ENCODE measurements at regions not wholly inside any gene's neighbourhood (a gene's known extent, or its start where the extent isn't known, plus 50 kb on each side); places are given as distances from the start of the nearest gene placed in this dataset.

DNA sequence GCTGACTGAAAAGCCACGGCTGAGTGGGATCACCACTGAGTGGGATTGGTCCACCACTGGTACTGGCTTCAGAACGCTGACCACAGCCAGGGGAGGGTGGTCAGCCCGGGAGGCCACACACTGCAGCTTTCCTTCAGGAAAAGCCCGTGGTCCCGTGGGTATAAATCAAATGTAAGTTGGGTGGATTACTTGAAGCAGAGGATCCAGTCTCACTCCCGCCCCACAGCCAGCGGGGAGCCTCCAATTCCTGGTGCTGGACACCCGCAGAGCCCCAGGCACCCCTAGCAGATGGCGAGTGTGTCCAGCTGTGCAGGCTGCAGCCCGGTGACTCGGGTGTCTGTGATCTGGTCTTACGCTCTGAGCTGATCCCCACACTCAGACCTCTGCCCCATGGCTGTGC is 231.1 kb upstream of the ZNF32 start:
- Histone ChIP-seq H3K27ac (ENCODE audit: low read depth, low read length) (no peak overlapping the region), H3K36me3 (ENCODE audit: control insufficient read depth in 1 of 2, insufficient read depth in 2 of 2, low read length in 2 of 2) (no peaks in the 10 kb centered on the region), H3K4me1 (ENCODE audit: control insufficient read depth in 1 of 2, insufficient read depth in 2 of 2, low read length in 2 of 2) (no peaks in the 10 kb centered on the region), H3K4me3 (ENCODE audit: low read depth in 1 of 2, low read length in 2 of 2) (no peak overlapping the region), H3K9me3 (ENCODE audit: control insufficient read depth in 1 of 2, low read length in 2 of 2) (no peaks in the 10 kb centered on the region), H3K27me3 (ENCODE audit: control insufficient read depth in 1 of 2, insufficient read depth in 2 of 2, low read length in 2 of 2) (no peaks in the 10 kb centered on the region), H3K9ac (ENCODE audit: low read depth in 1 of 2, low read length in 2 of 2) (no peak overlapping the region)

DNA sequence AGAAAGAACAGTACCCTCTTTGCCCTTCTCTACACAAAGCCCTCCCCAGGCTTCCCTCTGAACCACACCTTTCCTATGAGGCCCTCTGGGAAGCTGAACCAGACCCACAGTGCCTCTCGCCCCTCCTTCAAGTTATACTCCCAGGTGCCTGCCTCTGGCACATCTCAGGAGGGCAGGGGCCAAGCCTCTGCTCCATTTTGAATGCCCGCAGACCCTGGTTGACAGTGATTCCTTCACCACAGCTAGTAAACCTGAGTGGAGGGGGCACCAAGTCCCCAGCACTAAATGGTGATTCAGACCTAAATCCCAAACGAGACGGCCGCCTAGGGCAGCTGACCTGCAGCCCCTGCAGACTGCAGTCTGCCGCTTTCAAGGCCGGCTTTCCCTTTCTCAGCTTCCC is 230.5 kb upstream of the ZNF32 start:
- Histone ChIP-seq H3K9me3 (ENCODE audit: control insufficient read depth in 1 of 2, low read length in 2 of 2) (no peaks in the 10 kb centered on the region), H3K36me3 (ENCODE audit: control insufficient read depth in 1 of 2, insufficient read depth in 2 of 2, low read length in 2 of 2) (no peaks in the 10 kb centered on the region), H3K4me3 (ENCODE audit: low read depth in 1 of 2, low read length in 2 of 2) (no peak overlapping the region), H3K27me3 (ENCODE audit: control insufficient read depth in 1 of 2, insufficient read depth in 2 of 2, low read length in 2 of 2) (no peaks in the 10 kb centered on the region), H3K4me1 (ENCODE audit: control insufficient read depth in 1 of 2, insufficient read depth in 2 of 2, low read length in 2 of 2) (no peaks in the 10 kb centered on the region), H3K27ac (ENCODE audit: low read depth, low read length) (no peak overlapping the region), H3K9ac (ENCODE audit: low read depth in 1 of 2, low read length in 2 of 2) (no peak overlapping the region)

DNA sequence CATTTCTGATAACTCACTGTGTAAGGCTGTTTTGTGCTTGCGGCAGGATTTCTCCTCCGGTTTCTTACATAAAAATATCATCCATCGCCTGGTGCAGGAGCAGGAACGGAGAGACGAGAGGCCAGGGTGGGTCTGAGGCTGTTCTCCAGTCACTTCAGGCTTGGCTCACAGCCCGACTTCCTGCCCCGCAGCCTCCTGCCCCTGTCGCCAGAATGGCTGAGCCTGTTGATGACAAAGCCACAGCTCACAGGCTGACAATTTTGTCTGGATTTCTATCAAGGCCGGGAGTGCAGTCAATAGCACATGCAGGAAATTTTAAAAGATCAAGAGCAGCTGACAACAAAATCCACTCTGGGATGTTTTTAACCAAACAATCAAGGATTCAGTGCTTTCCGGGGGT is 229.7 kb upstream of the ZNF32 start:
- H3K36me3 ChIP-seq (ENCODE audit: control insufficient read depth in 1 of 2, insufficient read depth in 2 of 2, low read length in 2 of 2): no peaks in the 10 kb centered on the region
- no peaks in the 10 kb centered on the region for H3K4me1 ChIP-seq (ENCODE audit: control insufficient read depth in 1 of 2, insufficient read depth in 2 of 2, low read length in 2 of 2)
- H3K9me3 ChIP-seq (ENCODE audit: control insufficient read depth in 1 of 2, low read length in 2 of 2): no peaks in the 10 kb centered on the region
- no peak overlapping the region for H3K9ac ChIP-seq (ENCODE audit: low read depth in 1 of 2, low read length in 2 of 2)
- no peak overlapping the region for H3K4me3 ChIP-seq (ENCODE audit: low read depth in 1 of 2, low read length in 2 of 2)
- no peak overlapping the region for H3K27ac ChIP-seq (ENCODE audit: low read depth, low read length)
- H3K27me3 ChIP-seq (ENCODE audit: control insufficient read depth in 1 of 2, insufficient read depth in 2 of 2, low read length in 2 of 2): no peaks in the 10 kb centered on the region

DNA sequence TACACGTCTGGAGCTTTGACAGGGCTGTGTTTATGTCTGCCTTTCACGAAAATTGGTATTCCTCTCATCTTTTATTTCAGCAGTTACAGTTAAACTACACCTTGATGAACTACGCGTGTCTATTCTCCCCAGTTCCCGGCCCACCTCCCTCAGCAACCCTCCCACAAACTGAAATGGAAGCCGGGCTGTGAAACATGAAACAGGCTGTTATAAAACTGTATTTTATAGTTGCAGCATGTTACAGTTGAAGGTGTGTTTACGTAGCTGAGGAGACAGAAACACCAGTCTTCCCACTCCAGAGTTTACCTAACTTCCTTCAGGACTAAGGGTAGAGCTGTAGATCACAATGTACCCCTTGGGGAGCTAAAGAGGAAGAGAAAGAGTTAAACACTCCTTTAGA is 228.3 kb upstream of the ZNF32 start:
- no peaks in the 10 kb centered on the region for H3K9me3 ChIP-seq (ENCODE audit: control insufficient read depth in 1 of 2, low read length in 2 of 2)
- H3K36me3 ChIP-seq (ENCODE audit: control insufficient read depth in 1 of 2, insufficient read depth in 2 of 2, low read length in 2 of 2): no peaks in the 10 kb centered on the region
- H3K4me1 ChIP-seq (ENCODE audit: control insufficient read depth in 1 of 2, insufficient read depth in 2 of 2, low read length in 2 of 2): no peaks in the 10 kb centered on the region
- H3K27me3 ChIP-seq (ENCODE audit: control insufficient read depth in 1 of 2, insufficient read depth in 2 of 2, low read length in 2 of 2): no peaks in the 10 kb centered on the region
- H3K9ac ChIP-seq (ENCODE audit: low read depth in 1 of 2, low read length in 2 of 2): no peak overlapping the region
- no peak overlapping the region for H3K27ac ChIP-seq (ENCODE audit: low read depth, low read length)
- no peak overlapping the region for H3K4me3 ChIP-seq (ENCODE audit: low read depth in 1 of 2, low read length in 2 of 2)

DNA sequence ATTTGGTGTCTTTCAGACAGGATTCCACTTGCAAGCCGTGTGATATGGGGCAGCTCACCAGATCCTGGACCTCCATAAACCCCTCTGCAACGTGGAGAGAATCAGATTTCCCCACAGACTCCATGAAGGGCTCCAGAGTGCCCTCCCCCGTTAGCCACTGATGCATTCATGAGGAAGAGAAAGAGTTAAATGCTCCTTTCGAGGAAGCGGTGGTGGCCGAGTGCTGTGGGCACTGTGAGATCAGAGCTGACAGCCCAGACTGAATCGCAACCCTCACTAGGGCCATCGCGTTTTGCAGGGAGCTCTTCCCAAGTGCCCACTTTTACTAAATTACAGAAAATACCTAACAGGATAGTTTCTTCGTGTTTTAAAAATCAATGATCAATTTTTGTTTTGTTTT is 226.3 kb upstream of the ZNF32 start:
- Histone ChIP-seq H3K4me1 (ENCODE audit: control insufficient read depth in 1 of 2, insufficient read depth in 2 of 2, low read length in 2 of 2) (no peaks in the 10 kb centered on the region), H3K9me3 (ENCODE audit: control insufficient read depth in 1 of 2, low read length in 2 of 2) (no peaks in the 10 kb centered on the region), H3K27ac (ENCODE audit: low read depth, low read length) (no peak overlapping the region), H3K9ac (ENCODE audit: low read depth in 1 of 2, low read length in 2 of 2) (no peak overlapping the region), H3K4me3 (ENCODE audit: low read depth in 1 of 2, low read length in 2 of 2) (no peak overlapping the region), H3K27me3 (ENCODE audit: control insufficient read depth in 1 of 2, insufficient read depth in 2 of 2, low read length in 2 of 2) (no peaks in the 10 kb centered on the region), H3K36me3 (ENCODE audit: control insufficient read depth in 1 of 2, insufficient read depth in 2 of 2, low read length in 2 of 2) (no peaks in the 10 kb centered on the region)

DNA sequence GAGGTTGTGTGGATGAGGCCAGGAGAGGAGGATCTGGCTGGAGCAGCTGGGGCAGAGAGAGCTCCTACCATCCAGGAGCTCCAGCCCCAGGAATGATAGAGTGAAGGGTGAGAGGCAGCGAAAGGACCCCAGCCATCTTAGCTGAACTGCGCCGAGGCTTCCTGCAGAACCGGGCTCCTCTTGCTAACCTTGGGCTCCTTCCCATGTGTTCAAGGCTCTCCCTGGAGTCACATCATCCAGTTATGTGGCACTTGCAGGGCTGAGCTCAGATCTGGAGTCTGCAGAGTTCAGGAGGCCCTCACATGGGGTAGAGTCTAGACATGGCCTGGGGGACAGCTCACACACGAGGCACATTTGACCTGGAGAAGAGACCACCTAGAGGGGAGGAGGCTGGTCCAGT is 225.0 kb upstream of the ZNF32 start:
- Histone ChIP-seq H3K36me3 (ENCODE audit: control insufficient read depth in 1 of 2, insufficient read depth in 2 of 2, low read length in 2 of 2) (no peaks in the 10 kb centered on the region), H3K9me3 (ENCODE audit: control insufficient read depth in 1 of 2, low read length in 2 of 2) (no peaks in the 10 kb centered on the region), H3K4me1 (ENCODE audit: control insufficient read depth in 1 of 2, insufficient read depth in 2 of 2, low read length in 2 of 2) (no peaks in the 10 kb centered on the region), H3K27ac (ENCODE audit: low read depth, low read length) (no peak overlapping the region), H3K4me3 (ENCODE audit: low read depth in 1 of 2, low read length in 2 of 2) (no peak overlapping the region), H3K9ac (ENCODE audit: low read depth in 1 of 2, low read length in 2 of 2) (no peak overlapping the region), H3K27me3 (ENCODE audit: control insufficient read depth in 1 of 2, insufficient read depth in 2 of 2, low read length in 2 of 2) (no peaks in the 10 kb centered on the region)

DNA sequence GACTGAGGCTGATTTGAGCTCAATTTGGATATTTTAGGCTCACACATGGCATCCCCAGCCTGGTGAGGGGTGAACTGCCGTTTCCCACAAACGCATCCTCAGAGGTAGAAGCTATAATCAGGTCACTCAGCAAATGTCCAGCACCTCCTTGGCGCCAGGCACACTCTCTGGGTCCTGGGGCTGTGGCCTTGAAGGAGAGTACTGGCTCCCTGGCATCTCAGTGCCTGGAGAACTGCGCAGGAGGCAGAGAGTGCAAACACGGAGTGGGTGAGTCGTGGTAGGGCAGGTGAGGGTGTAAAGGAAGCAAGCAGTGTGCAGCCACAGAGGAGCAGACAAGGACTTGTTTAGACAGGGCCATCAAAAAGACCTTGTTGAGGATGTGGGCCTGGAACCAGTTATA is 224.0 kb upstream of the ZNF32 start:
- no peak overlapping the region for H3K27ac ChIP-seq (ENCODE audit: low read depth, low read length)

DNA sequence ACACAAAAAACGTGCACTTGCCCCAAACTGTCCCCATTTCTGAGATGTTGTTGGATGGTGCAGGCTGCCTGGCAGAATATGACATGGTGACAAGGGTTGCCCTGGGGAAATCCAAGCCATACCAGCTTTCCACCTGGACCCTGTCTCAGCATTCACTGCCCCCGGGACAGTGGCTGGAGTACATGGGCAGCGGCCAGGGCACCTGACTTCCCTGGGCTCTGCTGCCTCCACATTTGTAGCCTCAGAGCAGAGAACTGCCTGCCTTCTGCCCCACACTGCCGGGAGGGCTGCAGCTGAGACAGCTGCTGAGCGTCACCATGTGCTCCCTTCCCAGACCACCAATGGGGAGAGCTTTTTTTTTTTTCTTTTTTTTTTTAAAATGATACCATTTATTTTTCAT is 222.9 kb upstream of the ZNF32 start:
- H3K4me1 ChIP-seq (ENCODE audit: control insufficient read depth in 1 of 2, insufficient read depth in 2 of 2, low read length in 2 of 2): no peaks in the 10 kb centered on the region
- H3K27ac ChIP-seq (ENCODE audit: low read depth, low read length): no peak overlapping the region

More for the DNA sequence above, 224.0 kb upstream of the ZNF32 start:
- H3K4me1 ChIP-seq (ENCODE audit: control insufficient read depth in 1 of 2, insufficient read depth in 2 of 2, low read length in 2 of 2): no peaks in the 10 kb centered on the region
- no peaks in the 10 kb centered on the region for H3K9me3 ChIP-seq (ENCODE audit: control insufficient read depth in 1 of 2, low read length in 2 of 2)
- no peaks in the 10 kb centered on the region for H3K27me3 ChIP-seq (ENCODE audit: control insufficient read depth in 1 of 2, insufficient read depth in 2 of 2, low read length in 2 of 2)
- no peak overlapping the region for H3K4me3 ChIP-seq (ENCODE audit: low read depth in 1 of 2, low read length in 2 of 2)
- no peaks in the 10 kb centered on the region for H3K36me3 ChIP-seq (ENCODE audit: control insufficient read depth in 1 of 2, insufficient read depth in 2 of 2, low read length in 2 of 2)
- H3K9ac ChIP-seq (ENCODE audit: low read depth in 1 of 2, low read length in 2 of 2): no peak overlapping the region

DNA sequence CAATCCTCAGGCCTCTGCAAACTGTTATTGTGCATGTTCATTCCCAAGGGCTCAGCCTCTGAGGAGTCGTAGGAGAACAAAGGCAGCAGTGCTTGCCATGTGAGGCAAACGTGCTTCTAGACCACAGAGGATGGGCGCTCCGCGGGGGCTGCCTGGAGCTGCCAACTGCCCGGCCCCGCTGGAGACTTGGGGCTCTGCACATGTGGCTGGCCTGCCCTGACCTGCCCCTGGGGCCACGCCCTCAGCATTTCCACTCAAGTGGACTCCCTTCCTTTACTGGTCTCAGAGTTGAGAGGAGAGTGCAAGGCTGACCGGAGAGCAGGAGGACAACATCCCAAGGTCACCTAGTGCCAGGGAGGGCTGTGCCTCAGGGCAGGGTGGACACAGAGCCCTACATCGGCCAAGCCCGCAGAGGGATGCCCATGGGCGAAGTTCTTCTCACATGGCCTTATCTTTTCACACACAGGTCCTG is 222.3 kb upstream of the ZNF32 start:
- H3K4me1 ChIP-seq (ENCODE audit: control insufficient read depth in 1 of 2, insufficient read depth in 2 of 2, low read length in 2 of 2): no peaks in the 10 kb centered on the region
- H3K27ac ChIP-seq (ENCODE audit: low read depth, low read length): no peak overlapping the region

More for the DNA sequence above, 222.9 kb upstream of the ZNF32 start:
- Histone ChIP-seq H3K36me3 (ENCODE audit: control insufficient read depth in 1 of 2, insufficient read depth in 2 of 2, low read length in 2 of 2) (no peaks in the 10 kb centered on the region), H3K4me3 (ENCODE audit: low read depth in 1 of 2, low read length in 2 of 2) (no peak overlapping the region), H3K9ac (ENCODE audit: low read depth in 1 of 2, low read length in 2 of 2) (no peak overlapping the region), H3K9me3 (ENCODE audit: control insufficient read depth in 1 of 2, low read length in 2 of 2) (no peaks in the 10 kb centered on the region), H3K27me3 (ENCODE audit: control insufficient read depth in 1 of 2, insufficient read depth in 2 of 2, low read length in 2 of 2) (no peaks in the 10 kb centered on the region)

DNA sequence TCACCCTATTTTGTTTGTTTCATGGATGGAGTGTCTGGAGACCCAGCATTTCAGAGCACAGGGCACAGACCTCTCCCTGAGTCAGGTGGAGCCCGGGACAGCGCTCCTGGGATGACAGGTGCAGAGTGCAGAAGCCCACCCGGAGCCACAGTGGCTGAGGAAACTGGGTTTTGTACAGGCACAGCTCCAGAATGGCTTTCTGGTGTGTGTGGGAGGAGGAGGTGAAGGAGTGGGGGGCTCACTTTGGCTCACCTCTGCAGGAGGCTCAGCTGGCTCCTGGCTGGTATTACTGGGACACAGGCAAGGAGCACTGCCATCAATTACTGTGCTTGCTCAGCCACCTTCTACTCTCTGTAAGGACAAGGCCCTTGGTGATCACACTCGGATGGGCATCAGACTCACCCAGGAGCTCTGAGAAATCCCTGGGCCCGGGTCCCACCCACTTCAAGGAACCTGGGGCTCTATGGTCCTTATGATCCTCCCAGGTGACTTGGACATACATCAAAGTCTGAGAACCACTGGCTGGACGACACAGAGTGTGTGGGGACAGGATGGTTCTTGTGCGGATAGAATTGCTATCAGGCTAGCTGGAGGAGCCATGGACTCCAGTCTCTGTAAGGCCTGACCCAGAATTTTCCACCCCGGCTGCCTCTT is 221.1 kb upstream of the ZNF32 start:
- H3K4me1 ChIP-seq (ENCODE audit: control insufficient read depth in 1 of 2, insufficient read depth in 2 of 2, low read length in 2 of 2): no peaks in the 10 kb centered on the region
- H3K9ac ChIP-seq (ENCODE audit: low read depth in 1 of 2, low read length in 2 of 2): no peak overlapping the region
- H3K36me3 ChIP-seq (ENCODE audit: control insufficient read depth in 1 of 2, insufficient read depth in 2 of 2, low read length in 2 of 2): no peaks in the 10 kb centered on the region
- H3K4me3 ChIP-seq (ENCODE audit: low read depth in 1 of 2, low read length in 2 of 2): no peak overlapping the region
- no peak overlapping the region for H3K27ac ChIP-seq (ENCODE audit: low read depth, low read length)
- H3K9me3 ChIP-seq (ENCODE audit: control insufficient read depth in 1 of 2, low read length in 2 of 2): no peaks in the 10 kb centered on the region
- no peaks in the 10 kb centered on the region for H3K27me3 ChIP-seq (ENCODE audit: control insufficient read depth in 1 of 2, insufficient read depth in 2 of 2, low read length in 2 of 2)

More for the DNA sequence above, 222.3 kb upstream of the ZNF32 start:
- no peaks in the 10 kb centered on the region for H3K36me3 ChIP-seq (ENCODE audit: control insufficient read depth in 1 of 2, insufficient read depth in 2 of 2, low read length in 2 of 2)
- H3K9me3 ChIP-seq (ENCODE audit: control insufficient read depth in 1 of 2, low read length in 2 of 2): no peaks in the 10 kb centered on the region
- H3K4me3 ChIP-seq (ENCODE audit: low read depth in 1 of 2, low read length in 2 of 2): no peak overlapping the region
- no peak overlapping the region for H3K9ac ChIP-seq (ENCODE audit: low read depth in 1 of 2, low read length in 2 of 2)
- H3K27me3 ChIP-seq (ENCODE audit: control insufficient read depth in 1 of 2, insufficient read depth in 2 of 2, low read length in 2 of 2): no peaks in the 10 kb centered on the region

DNA sequence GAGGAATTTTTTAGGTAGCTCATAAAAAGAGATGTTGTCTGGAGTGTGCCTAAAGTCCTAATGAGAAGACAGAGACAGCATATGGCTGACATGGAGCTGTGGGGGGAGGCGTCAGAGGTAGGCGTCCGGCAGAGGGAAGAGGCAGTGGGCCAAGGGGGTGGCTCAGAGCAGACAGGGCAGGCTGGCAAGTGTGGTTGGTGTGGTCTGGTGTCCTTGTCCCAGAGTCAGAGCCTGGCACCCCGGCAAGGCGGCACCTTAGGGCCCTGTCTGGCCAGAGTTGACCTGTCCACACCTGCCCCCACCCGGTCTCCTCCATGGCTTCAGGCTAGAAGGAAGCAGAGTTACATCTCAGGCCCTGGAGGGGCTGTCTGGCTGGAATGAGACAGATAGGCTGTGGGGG is 220.3 kb upstream of the ZNF32 start:
- Histone ChIP-seq H3K27me3 (ENCODE audit: control insufficient read depth in 1 of 2, insufficient read depth in 2 of 2, low read length in 2 of 2) (no peaks in the 10 kb centered on the region), H3K4me3 (ENCODE audit: low read depth in 1 of 2, low read length in 2 of 2) (no peak overlapping the region), H3K9me3 (ENCODE audit: control insufficient read depth in 1 of 2, low read length in 2 of 2) (no peaks in the 10 kb centered on the region), H3K27ac (ENCODE audit: low read depth, low read length) (no peak overlapping the region), H3K9ac (ENCODE audit: low read depth in 1 of 2, low read length in 2 of 2) (no peak overlapping the region), H3K36me3 (ENCODE audit: control insufficient read depth in 1 of 2, insufficient read depth in 2 of 2, low read length in 2 of 2) (no peaks in the 10 kb centered on the region), H3K4me1 (ENCODE audit: control insufficient read depth in 1 of 2, insufficient read depth in 2 of 2, low read length in 2 of 2) (peaks cover 7 to 8% of the 10 kb centered on the region in 2 donors)
